Cardiac muscle cell (in vitro differentiated cells and primary cell): ENCODE measurements at regions not wholly inside any gene's neighbourhood (a gene's known extent, or its start where the extent isn't known, plus 50 kb on each side); places are given as distances from the start of the nearest gene placed in this dataset.

ENCODE experiments used
- DNase-seq, 2 donors: peaks; one replicate each; pipeline versions ENCODE4 v3.0.0 to v3.0.0-alpha.2; 2010 to 2017; ENCODE audit warnings: low read depth in 1 of 2, low spot score in 1 of 2
- H3K27ac ChIP-seq: fragments of 200-600 bp; sonication (generic); 2 replicates; pipeline ENCODE4 v1.5.1; 2016
- H3K27me3 ChIP-seq: fragments of 200-600 bp; sonication (generic); 2 replicates; pipeline ENCODE4 v1.6.0; 2016; ENCODE audit warnings: control low read depth
- H3K36me3 ChIP-seq: fragments of 200-600 bp; sonication (generic); 2 replicates; pipeline ENCODE4 v1.5.1; 2016; ENCODE audit warnings: control low read depth
- H3K4me1 ChIP-seq: fragments of 200-600 bp; sonication (generic); 2 replicates; pipeline ENCODE4 v1.8.1; 2017; ENCODE audit warnings: low read depth, mild to moderate bottlenecking, mixed run types
- H3K4me3 ChIP-seq: fragments of 200-600 bp; sonication (generic); 2 replicates; pipeline ENCODE4 v1.5.1; 2016; ENCODE audit warnings: mild to moderate bottlenecking
- H3K9me3 ChIP-seq: fragments of 200-600 bp; sonication (generic); 2 replicates; pipeline ENCODE4 v1.5.1; 2017; ENCODE audit warnings: low read depth, mild to moderate bottlenecking, control low read depth
- TF ChIP-seq, protein P1 (sequence below): IDR thresholded peaks from 2 replicates; pipeline ENCODE4 v1.5.1; 2012; ENCODE audit warnings: low read depth, mild to moderate bottlenecking, low read length

DNA sequence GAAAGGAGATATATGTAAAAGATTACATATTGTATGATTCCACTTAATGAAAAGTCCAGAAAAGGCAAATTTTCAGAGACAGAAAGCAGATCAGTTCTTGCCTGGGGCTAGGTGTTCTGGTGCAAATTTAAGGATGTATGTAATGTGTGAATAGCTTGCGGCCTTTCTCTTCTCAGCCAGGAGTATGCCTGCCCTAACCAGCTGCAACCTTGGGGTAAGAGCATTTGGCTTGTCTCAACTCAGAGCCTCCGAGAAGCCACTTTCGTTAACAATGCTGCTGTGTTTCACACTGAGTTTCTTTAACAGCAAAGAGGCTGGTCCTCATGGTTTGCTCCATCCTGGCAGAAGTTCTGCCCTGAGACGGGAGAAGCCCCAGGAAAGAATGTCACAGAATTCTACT lies 102.7 kb downstream of the SPCS3 start:
- H3K36me3 ChIP-seq, result no peaks in the 10 kb centered on the region

DNA sequence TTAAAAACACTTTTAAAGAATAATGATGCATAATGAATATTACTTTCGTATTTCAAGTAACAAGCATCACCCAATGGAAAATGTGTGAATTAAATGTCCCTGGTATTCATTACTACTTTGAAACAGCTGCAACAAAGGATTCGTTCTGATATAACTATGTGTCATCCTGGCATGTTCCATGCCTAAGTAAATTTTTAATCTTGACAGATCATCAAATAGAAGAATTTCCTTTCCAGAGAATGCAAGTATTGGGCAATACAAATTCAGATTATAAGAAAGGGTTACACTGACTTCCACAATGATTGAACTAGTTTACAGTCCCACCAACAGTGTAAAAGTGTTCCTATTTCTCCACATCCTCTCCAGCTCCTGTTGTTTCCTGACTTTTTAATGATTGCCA lies 105.3 kb downstream of the SPCS3 start:
- no peak overlapping the region for H3K4me3 ChIP-seq
- no peaks in the 10 kb centered on the region for H3K4me1 ChIP-seq
- no peak overlapping the region for H3K27ac ChIP-seq
- TF ChIP-seq, protein P1, sequence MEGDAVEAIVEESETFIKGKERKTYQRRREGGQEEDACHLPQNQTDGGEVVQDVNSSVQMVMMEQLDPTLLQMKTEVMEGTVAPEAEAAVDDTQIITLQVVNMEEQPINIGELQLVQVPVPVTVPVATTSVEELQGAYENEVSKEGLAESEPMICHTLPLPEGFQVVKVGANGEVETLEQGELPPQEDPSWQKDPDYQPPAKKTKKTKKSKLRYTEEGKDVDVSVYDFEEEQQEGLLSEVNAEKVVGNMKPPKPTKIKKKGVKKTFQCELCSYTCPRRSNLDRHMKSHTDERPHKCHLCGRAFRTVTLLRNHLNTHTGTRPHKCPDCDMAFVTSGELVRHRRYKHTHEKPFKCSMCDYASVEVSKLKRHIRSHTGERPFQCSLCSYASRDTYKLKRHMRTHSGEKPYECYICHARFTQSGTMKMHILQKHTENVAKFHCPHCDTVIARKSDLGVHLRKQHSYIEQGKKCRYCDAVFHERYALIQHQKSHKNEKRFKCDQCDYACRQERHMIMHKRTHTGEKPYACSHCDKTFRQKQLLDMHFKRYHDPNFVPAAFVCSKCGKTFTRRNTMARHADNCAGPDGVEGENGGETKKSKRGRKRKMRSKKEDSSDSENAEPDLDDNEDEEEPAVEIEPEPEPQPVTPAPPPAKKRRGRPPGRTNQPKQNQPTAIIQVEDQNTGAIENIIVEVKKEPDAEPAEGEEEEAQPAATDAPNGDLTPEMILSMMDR, result no peak
- peak in 1 of 2 donors; percentile 69 for DNase-seq
- no peaks in the 10 kb centered on the region for H3K9me3 ChIP-seq
- no peaks in the 10 kb centered on the region for H3K36me3 ChIP-seq
- no peaks in the 10 kb centered on the region for H3K27me3 ChIP-seq

More for the DNA sequence above, 102.7 kb downstream of the SPCS3 start:
- Histone ChIP-seq H3K27me3 (no peaks in the 10 kb centered on the region), H3K9me3 (no peaks in the 10 kb centered on the region), H3K4me3 (no peak overlapping the region), H3K4me1 (no peaks in the 10 kb centered on the region), H3K27ac (no peak overlapping the region)
- TF ChIP-seq, protein P1, result no peak
- no peak for DNase-seq

DNA sequence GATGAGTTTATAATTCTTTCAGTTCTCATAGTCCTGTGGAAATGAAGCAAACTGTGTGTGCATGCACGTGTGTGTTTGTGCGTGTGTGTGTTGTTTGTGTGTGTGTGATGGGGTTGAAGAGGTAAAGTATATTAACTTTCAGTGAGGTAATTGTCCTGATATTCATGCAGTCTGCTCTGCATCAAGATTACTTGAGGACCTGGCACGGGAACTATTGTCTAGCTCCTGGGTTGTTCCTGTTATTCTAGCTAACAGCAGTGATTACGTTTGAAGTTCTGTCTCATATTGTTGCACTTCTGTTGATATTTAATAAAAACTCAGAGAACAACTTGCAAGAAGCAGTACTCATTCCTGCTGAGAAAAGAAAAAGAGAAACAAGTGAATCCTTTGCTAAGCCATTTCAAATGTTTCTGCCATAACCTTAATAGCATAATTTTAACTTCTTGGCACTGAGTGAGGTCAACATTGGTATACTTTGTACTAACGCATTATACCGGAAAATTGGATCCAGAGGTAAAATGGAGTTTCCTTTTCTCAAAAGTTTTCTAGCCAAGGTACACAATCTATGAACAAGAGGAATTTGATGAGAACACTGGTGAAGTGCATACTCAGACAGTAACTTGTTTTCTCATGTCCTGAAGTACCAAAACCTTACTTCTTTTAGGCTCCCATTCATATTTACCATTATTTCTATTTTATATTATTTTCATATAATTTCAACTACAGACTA lies 113.2 kb downstream of the SPCS3 start:
- H3K27me3 ChIP-seq, result no peaks in the 10 kb centered on the region
- no peak for DNase-seq
- no peak overlapping the region for H3K27ac ChIP-seq
- TF ChIP-seq, protein P1, result no peak
- no peaks in the 10 kb centered on the region for H3K4me1 ChIP-seq
- no peaks in the 10 kb centered on the region for H3K9me3 ChIP-seq
- H3K4me3 ChIP-seq, result no peak overlapping the region
- H3K36me3 ChIP-seq, result no peaks in the 10 kb centered on the region

DNA sequence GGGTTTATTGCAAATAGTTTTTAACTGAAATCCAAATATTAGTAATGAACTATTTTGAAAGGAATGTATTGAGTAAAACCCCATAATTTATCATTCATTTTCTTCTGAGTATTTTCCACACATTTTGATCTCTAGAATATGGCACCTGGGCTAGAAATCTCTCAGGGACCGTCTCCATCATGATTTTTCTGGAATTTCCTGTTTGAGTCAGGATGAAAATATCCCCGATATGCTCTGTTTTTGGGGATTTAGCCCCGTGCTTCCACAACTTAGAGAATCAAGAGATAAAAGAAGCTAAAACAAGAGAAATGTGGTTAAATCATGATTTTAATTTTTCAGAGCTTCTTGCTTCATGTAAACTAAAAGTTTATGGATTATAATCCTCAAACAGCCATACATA lies 114.2 kb downstream of the SPCS3 start:
- TF ChIP-seq, protein P1, result no peak
- Histone ChIP-seq H3K36me3 (no peaks in the 10 kb centered on the region), H3K4me3 (no peak overlapping the region), H3K9me3 (no peaks in the 10 kb centered on the region), H3K4me1 (no peaks in the 10 kb centered on the region), H3K27me3 (no peaks in the 10 kb centered on the region), H3K27ac (no peak overlapping the region)
- no peak for DNase-seq

DNA sequence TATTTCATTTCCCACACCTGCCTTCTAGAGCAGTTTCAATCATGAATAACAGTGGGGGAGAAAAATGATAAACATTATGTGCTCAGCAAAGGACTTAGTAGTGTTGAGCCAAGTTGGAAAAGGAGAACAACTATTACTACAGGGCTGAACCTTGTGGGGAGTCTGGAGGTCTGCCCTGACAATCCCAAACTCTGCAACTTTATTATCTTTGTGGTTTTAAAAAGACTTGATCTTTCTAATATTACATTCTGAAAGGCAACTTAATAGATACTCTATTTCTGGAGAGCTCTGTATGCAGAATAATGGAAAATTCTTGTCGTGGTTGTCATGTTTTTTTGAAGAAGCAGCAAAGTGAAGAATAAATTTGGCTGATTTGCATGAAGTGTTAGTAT lies 116.1 kb downstream of the SPCS3 start:
- no peak overlapping the region for H3K27ac ChIP-seq
- no peaks in the 10 kb centered on the region for H3K9me3 ChIP-seq
- no peak overlapping the region for H3K4me3 ChIP-seq
- TF ChIP-seq, protein P1, result no peak
- no peaks in the 10 kb centered on the region for H3K4me1 ChIP-seq
- no peaks in the 10 kb centered on the region for H3K27me3 ChIP-seq
- DNase-seq, result peak in 1 of 2 donors; percentile 60
- H3K36me3 ChIP-seq, result no peaks in the 10 kb centered on the region
